ENCODE measurements at regions not wholly inside any gene's neighbourhood (a gene's known extent, or its start where the extent isn't known, plus 50 kb on each side); places are given as distances from the start of the nearest gene placed in this dataset.

- H3F3A ChIP-seq (replicated peaks; ENCODE audit: low read depth) = no peaks in the 10 kb centered on the region
- H3K4me3 Mint-ChIP-seq = no peak overlapping the region
- peaks cover 3% of the 10 kb centered on the region; the same call in 1 of the 2 replicates for H3K9me2 ChIP-seq (ENCODE audit: insufficient read depth)
- H3K4me1 Mint-ChIP-seq = peaks cover 26% of the 10 kb centered on the region
- ATAC-seq = no peak
- peaks cover 13% of the 10 kb centered on the region for H3K4me1 ChIP-seq (ENCODE audit: insufficient read depth)
- no peaks in the 10 kb centered on the region for H3K27me3 ChIP-seq (ENCODE audit: insufficient read depth)
- no peak overlapping the region for H3K4me2 ChIP-seq
- 0 out of 3 replicates have a peak, but pooled peaks cover 4% of the 10 kb centered on the region for H3K9me3 Mint-ChIP-seq
- H3K79me2 ChIP-seq (replicated peaks; ENCODE audit: insufficient read depth) = no peaks in the 10 kb centered on the region
- no peaks in the 10 kb centered on the region for H3K36me3 ChIP-seq (ENCODE audit: insufficient read depth)
- H3K27me3 Mint-ChIP-seq (ENCODE audit: insufficient read depth, low read depth, poor library complexity) = no peaks in the 10 kb centered on the region
- no peaks in the 10 kb centered on the region for H3K36me3 Mint-ChIP-seq (ENCODE audit: low read depth)
- H3K27ac ChIP-seq (ENCODE audit: low read depth) = no peak overlapping the region
- TF ChIP-seq ZNF331 (CRISPR knock-in tag; IDR thresholded peaks at IDR 0.05; ENCODE audit: low read depth) = no peak
- TF ChIP-seq ZNF114 (CRISPR knock-in tag; IDR thresholded peaks at IDR 0.05) = no peak
- TF ChIP-seq CREB1 (CRISPR knock-in tag; IDR thresholded peaks at IDR 0.05; ENCODE audit: low read depth) = no peak
- TF ChIP-seq ZNF462 (CRISPR knock-in tag; IDR thresholded peaks at IDR 0.05) = no peak
- TF ChIP-seq NANOG (IDR thresholded peaks at IDR 0.05; ENCODE audit: borderline replicate concordance) = no peak
- TF ChIP-seq JUNB (IDR thresholded peaks at IDR 0.05; ENCODE audit: unreplicated experiment) = no peak
- TF ChIP-seq EZH2phosphoT487 (IDR thresholded peaks at IDR 0.05; ENCODE audit: unreplicated experiment) = no peak
- no peak for TF ChIP-seq CTCF (conservative IDR thresholded peaks at IDR 0.05; ENCODE audit: low read depth in 2 of 2)
- no peak for TF ChIP-seq EZH2 (IDR thresholded peaks at IDR 0.05; ENCODE audit: low read depth, unreplicated experiment)
- TF ChIP-seq REST (IDR thresholded peaks at IDR 0.05; ENCODE audit: unreplicated experiment) = no peak
- no peak for TF ChIP-seq POLR2AphosphoS5 (IDR thresholded peaks at IDR 0.05; ENCODE audit: low read depth)
- no peak for TF ChIP-seq ETS1 (IDR thresholded peaks at IDR 0.05)
- no peak for TF ChIP-seq STAT1 (IDR thresholded peaks at IDR 0.05; ENCODE audit: unreplicated experiment)
- H4K20me1 ChIP-seq (replicated peaks; ENCODE audit: insufficient read depth) = no peaks in the 10 kb centered on the region
- no peak for DNase-seq (ENCODE audit: low spot score)
- no peak overlapping the region for H2AFZ ChIP-seq
- no peak overlapping the region for H3K4me3 ChIP-seq
- H3K27ac Mint-ChIP-seq = no peak overlapping the region
Observed at GRCh38 chr10:121306159-121306673, 292.0 kb downstream of the FGFR2 start.

Data from GM23338 (cell line).